ENCODE measurements at regions not wholly inside any gene's neighbourhood (a gene's known extent, or its start where the extent isn't known, plus 50 kb on each side); places are given as distances from the start of the nearest gene placed in this dataset.

DNA sequence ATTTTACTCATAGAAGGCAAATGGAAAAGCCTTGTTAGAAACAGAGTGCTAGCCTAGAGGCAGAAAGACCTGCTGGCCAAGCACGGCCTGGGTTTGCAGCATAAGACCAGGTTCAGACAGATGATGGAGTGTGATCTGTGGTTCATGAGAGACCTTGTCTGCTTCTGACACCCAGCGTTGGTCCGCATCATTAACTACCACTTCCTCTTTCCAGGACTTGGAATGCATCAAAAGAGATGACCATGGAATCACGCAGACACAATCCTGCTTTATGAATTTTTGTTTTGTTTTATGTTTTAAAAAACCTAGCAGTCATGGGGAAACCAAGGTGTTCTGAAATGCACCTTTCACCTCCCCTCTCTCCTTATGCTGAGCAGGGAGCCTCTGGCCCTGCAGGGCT lies 76.8 kb upstream of the SYNDIG1 start:
- Histone ChIP-seq H3K36me3 (ENCODE audit: control insufficient read depth, insufficient read depth, low read length) (no peaks in the 10 kb centered on the region), H3K9me3 (replicated peaks; ENCODE audit: control insufficient read depth, insufficient read depth, low read depth, low read length) (no peaks in the 10 kb centered on the region), H3K79me2 (ENCODE audit: control insufficient read depth, insufficient read depth, low read length) (no peaks in the 10 kb centered on the region), H3K4me1 (replicated peaks in 1 of 2; ENCODE audit: control insufficient read depth in 2 of 2, insufficient read depth in 2 of 2, low read length in 2 of 2) (no peaks in the 10 kb centered on the region), H3K9ac (ENCODE audit: insufficient read depth in 1 of 2, low read depth in 2 of 2, low read length in 2 of 2) (no peak overlapping the region), H2AFZ (ENCODE audit: low read depth, low read length) (no peak overlapping the region), H3K4me3 (no peak overlapping the region), H3K9me1 (ENCODE audit: control insufficient read depth, insufficient read depth, low read length) (no peaks in the 10 kb centered on the region), H4K20me1 (replicated peaks; ENCODE audit: control insufficient read depth, insufficient read depth, low read length) (no peaks in the 10 kb centered on the region), H3K27me3 (ENCODE audit: control insufficient read depth in 2 of 2, insufficient read depth in 2 of 2, low read length in 2 of 2) (no peaks in the 10 kb centered on the region), H3K27ac (ENCODE audit: extremely low read depth, low read depth, low read length) (no peak overlapping the region), H3K4me2 (ENCODE audit: insufficient read depth, low read length) (no peak overlapping the region)
- 0% methylated on average over 3 of the region's 4 CpGs for WGBS (ENCODE audit: insufficient coverage, low coverage, missing lambda C conversion rate)
- no TSS peak for BruUV-seq (replicated peaks)
- ATAC-seq (no peak), FAIRE-seq (no peak), DNase-seq (ENCODE audit: extremely low read depth in 1 of 4, low spot score in 3 of 4) (no peak)
- TF ChIP-seq SPI1 (IDR thresholded peaks at IDR 0.05; ENCODE audit: borderline replicate concordance, low read depth, low read length) (peak; percentile 83), ZNF12 (CRISPR knock-in tag; IDR thresholded peaks at IDR 0.05) (no peak), SLC30A9 (CRISPR knock-in tag; IDR thresholded peaks at IDR 0.05) (no peak)
- TF ChIP-seq, protein P1, sequence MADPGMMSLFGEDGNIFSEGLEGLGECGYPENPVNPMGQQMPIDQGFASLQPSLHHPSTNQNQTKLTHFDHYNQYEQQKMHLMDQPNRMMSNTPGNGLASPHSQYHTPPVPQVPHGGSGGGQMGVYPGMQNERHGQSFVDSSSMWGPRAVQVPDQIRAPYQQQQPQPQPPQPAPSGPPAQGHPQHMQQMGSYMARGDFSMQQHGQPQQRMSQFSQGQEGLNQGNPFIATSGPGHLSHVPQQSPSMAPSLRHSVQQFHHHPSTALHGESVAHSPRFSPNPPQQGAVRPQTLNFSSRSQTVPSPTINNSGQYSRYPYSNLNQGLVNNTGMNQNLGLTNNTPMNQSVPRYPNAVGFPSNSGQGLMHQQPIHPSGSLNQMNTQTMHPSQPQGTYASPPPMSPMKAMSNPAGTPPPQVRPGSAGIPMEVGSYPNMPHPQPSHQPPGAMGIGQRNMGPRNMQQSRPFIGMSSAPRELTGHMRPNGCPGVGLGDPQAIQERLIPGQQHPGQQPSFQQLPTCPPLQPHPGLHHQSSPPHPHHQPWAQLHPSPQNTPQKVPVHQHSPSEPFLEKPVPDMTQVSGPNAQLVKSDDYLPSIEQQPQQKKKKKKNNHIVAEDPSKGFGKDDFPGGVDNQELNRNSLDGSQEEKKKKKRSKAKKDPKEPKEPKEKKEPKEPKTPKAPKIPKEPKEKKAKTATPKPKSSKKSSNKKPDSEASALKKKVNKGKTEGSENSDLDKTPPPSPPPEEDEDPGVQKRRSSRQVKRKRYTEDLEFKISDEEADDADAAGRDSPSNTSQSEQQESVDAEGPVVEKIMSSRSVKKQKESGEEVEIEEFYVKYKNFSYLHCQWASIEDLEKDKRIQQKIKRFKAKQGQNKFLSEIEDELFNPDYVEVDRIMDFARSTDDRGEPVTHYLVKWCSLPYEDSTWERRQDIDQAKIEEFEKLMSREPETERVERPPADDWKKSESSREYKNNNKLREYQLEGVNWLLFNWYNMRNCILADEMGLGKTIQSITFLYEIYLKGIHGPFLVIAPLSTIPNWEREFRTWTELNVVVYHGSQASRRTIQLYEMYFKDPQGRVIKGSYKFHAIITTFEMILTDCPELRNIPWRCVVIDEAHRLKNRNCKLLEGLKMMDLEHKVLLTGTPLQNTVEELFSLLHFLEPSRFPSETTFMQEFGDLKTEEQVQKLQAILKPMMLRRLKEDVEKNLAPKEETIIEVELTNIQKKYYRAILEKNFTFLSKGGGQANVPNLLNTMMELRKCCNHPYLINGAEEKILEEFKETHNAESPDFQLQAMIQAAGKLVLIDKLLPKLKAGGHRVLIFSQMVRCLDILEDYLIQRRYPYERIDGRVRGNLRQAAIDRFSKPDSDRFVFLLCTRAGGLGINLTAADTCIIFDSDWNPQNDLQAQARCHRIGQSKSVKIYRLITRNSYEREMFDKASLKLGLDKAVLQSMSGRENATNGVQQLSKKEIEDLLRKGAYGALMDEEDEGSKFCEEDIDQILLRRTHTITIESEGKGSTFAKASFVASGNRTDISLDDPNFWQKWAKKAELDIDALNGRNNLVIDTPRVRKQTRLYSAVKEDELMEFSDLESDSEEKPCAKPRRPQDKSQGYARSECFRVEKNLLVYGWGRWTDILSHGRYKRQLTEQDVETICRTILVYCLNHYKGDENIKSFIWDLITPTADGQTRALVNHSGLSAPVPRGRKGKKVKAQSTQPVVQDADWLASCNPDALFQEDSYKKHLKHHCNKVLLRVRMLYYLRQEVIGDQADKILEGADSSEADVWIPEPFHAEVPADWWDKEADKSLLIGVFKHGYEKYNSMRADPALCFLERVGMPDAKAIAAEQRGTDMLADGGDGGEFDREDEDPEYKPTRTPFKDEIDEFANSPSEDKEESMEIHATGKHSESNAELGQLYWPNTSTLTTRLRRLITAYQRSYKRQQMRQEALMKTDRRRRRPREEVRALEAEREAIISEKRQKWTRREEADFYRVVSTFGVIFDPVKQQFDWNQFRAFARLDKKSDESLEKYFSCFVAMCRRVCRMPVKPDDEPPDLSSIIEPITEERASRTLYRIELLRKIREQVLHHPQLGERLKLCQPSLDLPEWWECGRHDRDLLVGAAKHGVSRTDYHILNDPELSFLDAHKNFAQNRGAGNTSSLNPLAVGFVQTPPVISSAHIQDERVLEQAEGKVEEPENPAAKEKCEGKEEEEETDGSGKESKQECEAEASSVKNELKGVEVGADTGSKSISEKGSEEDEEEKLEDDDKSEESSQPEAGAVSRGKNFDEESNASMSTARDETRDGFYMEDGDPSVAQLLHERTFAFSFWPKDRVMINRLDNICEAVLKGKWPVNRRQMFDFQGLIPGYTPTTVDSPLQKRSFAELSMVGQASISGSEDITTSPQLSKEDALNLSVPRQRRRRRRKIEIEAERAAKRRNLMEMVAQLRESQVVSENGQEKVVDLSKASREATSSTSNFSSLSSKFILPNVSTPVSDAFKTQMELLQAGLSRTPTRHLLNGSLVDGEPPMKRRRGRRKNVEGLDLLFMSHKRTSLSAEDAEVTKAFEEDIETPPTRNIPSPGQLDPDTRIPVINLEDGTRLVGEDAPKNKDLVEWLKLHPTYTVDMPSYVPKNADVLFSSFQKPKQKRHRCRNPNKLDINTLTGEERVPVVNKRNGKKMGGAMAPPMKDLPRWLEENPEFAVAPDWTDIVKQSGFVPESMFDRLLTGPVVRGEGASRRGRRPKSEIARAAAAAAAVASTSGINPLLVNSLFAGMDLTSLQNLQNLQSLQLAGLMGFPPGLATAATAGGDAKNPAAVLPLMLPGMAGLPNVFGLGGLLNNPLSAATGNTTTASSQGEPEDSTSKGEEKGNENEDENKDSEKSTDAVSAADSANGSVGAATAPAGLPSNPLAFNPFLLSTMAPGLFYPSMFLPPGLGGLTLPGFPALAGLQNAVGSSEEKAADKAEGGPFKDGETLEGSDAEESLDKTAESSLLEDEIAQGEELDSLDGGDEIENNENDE (IDR thresholded peaks at IDR 0.05; ENCODE audit: low read depth, low read length), result no peak
- ChIA-PET POLR2A (no interaction called here), CTCF (ENCODE audit: low intra/inter-chr PET ratio) (no interaction called here)
- intact Hi-C loops (cut with micrococcal nuclease), result no loop called here
- in situ Hi-C loops (cut with MboI), result no loop called here

Data from K562 (cell line).